Natural killer cell (primary cell): ENCODE measurements at regions not wholly inside any gene's neighbourhood (a gene's known extent, or its start where the extent isn't known, plus 50 kb on each side); places are given as distances from the start of the nearest gene placed in this dataset.

ENCODE experiments used
- ATAC-seq, 3 donors: fragments of 150-1000 bp in 2 of 3; fragments of 200-7000 bp in 1 of 3; cut with Tn5 transposase; 1 replicate in 1 of 3; 2 replicates in 2 of 3; pipeline ENCODE4 v1.10.0; 2021; ENCODE audit warnings: mild to moderate bottlenecking in 2 of 3, moderate library complexity in 2 of 3
- DNase-seq, 2 donors: peaks; one replicate each; pipeline versions ENCODE4 v3.0.0 to v3.0.0-alpha.2; 2013 to 2021; ENCODE audit warnings: mixed read lengths in 1 of 2
- H3K27ac ChIP-seq: one replicate; pipeline ENCODE4 v1.5.1; 2013; ENCODE audit warnings: mild to moderate bottlenecking, low read length
- H3K27me3 ChIP-seq: one replicate; pipeline ENCODE4 v1.6.1; 2013; ENCODE audit warnings: low read length; ENCODE audit not compliant: control insufficient read depth, insufficient read depth
- H3K36me3 ChIP-seq: one replicate; pipeline ENCODE4 v1.6.1; 2013; ENCODE audit warnings: low read length; ENCODE audit not compliant: control insufficient read depth, insufficient read depth
- H3K4me1 ChIP-seq: one replicate; pipeline ENCODE4 v1.6.1; 2013; ENCODE audit warnings: low read length; ENCODE audit not compliant: control insufficient read depth, insufficient read depth
- H3K4me3 ChIP-seq: one replicate; pipeline ENCODE4 v1.5.1; 2013; ENCODE audit warnings: low read length
- H3K9me3 ChIP-seq: one replicate; pipeline ENCODE4 v1.6.1; 2013; ENCODE audit warnings: low read length; ENCODE audit not compliant: control insufficient read depth, insufficient read depth
- H3K27ac Mint-ChIP-seq, 2 donors: one replicate each; pipeline ENCODE4 v1.8.0; 2022; ENCODE audit warnings: mild to moderate bottlenecking in 2 of 2, mixed read lengths in 2 of 2, moderate library complexity in 1 of 2
- H3K27me3 Mint-ChIP-seq, 2 donors: one replicate each; pipeline ENCODE4 v1.8.0; 2022; ENCODE audit warnings: low read depth in 2 of 2, mixed read lengths in 2 of 2
- H3K36me3 Mint-ChIP-seq: one replicate; pipeline ENCODE4 v1.8.0; 2022; ENCODE audit warnings: mixed read lengths
- H3K4me1 Mint-ChIP-seq, 2 donors: one replicate each; pipeline ENCODE4 v1.8.0; 2022; ENCODE audit warnings: mixed read lengths in 2 of 2
- H3K4me3 Mint-ChIP-seq: one replicate; pipeline ENCODE4 v1.8.0; 2022; ENCODE audit warnings: mild to moderate bottlenecking, moderate library complexity, mixed read lengths
- H3K9me3 Mint-ChIP-seq, 2 donors: one replicate each; pipeline ENCODE4 v1.8.0; 2022; ENCODE audit warnings: mixed read lengths in 2 of 2
- WGBS: methylation state at CpG from one replicate; pipeline ENCODE4 v1.1.7; 2013; ENCODE audit warnings: missing lambda C conversion rate; ENCODE audit not compliant: insufficient coverage; 5-methylcytosine and 5-hydroxymethylcytosine counted together
- intact Hi-C: fragments of 100-400 bp; cut with micrococcal nuclease; formaldehyde crosslinking; loops from one replicate; pipeline ENCODE4 v1.14.2; 2022
- TF ChIP-seq, protein P1 (sequence below): fragments of 200-600 bp; IDR thresholded peaks from one replicate; pipeline ENCODE4 v1.8.0; 2022; ENCODE audit warnings: antibody characterized with exemption

DNA sequence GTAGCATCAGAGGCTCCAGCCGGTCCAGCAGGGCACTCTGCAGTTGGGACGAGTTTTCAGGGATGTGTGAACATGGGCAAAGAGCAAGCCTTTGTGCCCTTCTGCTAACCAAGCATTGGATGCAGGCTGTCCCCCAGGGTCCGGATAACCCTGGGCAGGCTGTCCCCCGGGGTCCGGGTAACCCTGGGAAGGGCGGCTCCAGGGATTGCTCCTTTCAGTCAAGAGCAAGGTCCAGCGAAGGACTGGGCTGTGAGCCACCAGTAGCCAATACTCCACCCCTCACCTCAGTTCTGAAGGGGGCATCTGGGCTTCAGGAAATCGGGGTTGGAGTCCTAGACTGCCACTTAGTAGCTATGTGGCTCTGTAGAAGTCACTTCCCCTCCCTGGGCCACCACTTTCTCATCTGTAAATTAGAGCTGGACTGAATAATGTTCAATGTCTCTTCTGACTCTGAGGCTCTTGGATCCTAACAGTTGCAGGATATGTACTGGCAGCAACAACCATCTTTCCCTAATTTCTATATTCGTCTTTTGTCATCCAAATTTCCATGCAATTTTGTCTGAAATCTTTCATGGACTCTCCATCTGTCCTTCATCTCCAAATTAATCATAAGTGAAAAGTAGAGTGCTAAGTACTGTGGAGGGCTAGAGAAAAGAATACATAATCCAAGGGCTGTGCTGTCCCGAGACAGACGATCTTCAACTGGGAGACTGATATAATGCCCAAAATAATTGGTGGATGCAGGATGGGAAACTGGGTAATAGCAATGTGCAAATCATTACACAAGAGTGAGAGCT, 137.4 kb upstream of the NTF3 start:
- Mint-ChIP-seq H3K4me1 (no peaks in the 10 kb centered on the region), H3K27me3 (peaks cover 5 to 7% of the 10 kb centered on the region in 2 donors), H3K4me3 (no peak overlapping the region), H3K36me3 (no peaks in the 10 kb centered on the region), H3K27ac (no peak overlapping the region), H3K9me3 (no peaks in the 10 kb centered on the region)
- no peak overlapping the region for H3K27ac ChIP-seq
- TF ChIP-seq, protein P1, sequence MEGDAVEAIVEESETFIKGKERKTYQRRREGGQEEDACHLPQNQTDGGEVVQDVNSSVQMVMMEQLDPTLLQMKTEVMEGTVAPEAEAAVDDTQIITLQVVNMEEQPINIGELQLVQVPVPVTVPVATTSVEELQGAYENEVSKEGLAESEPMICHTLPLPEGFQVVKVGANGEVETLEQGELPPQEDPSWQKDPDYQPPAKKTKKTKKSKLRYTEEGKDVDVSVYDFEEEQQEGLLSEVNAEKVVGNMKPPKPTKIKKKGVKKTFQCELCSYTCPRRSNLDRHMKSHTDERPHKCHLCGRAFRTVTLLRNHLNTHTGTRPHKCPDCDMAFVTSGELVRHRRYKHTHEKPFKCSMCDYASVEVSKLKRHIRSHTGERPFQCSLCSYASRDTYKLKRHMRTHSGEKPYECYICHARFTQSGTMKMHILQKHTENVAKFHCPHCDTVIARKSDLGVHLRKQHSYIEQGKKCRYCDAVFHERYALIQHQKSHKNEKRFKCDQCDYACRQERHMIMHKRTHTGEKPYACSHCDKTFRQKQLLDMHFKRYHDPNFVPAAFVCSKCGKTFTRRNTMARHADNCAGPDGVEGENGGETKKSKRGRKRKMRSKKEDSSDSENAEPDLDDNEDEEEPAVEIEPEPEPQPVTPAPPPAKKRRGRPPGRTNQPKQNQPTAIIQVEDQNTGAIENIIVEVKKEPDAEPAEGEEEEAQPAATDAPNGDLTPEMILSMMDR = no peak
- WGBS = 86% methylated on average over 11 of the region's 11 CpGs
- no peak for DNase-seq
- no peaks in the 10 kb centered on the region for H3K9me3 ChIP-seq
- H3K27me3 ChIP-seq = no peaks in the 10 kb centered on the region
- no peak overlapping the region for H3K4me3 ChIP-seq
- H3K4me1 ChIP-seq = no peaks in the 10 kb centered on the region
- intact Hi-C loops = no loop called here
- no peak for ATAC-seq
- H3K36me3 ChIP-seq = no peaks in the 10 kb centered on the region

DNA sequence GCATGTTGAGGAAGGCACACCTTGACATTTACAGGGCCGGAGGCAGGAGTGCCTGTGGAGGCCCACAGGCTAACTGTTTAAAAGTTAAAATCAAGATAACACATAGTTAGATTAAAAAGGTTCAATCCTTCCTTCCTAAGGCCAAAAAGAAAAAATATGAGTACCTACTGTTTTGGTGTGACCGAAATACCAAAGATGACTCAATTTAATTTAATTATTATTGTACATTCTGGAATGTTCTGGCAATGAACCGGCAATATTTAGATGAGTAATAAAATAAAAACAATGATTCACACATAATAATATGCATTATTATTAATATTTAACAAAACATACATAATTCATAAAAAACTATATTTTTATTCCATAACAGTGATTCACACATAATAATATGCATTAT, 136.8 kb upstream of the NTF3 start:
- no peak for DNase-seq
- WGBS = no CpG with 5 or more reads among the region's 3 CpGs
- TF ChIP-seq, protein P1 = no peak
- no peaks in the 10 kb centered on the region for H3K4me1 ChIP-seq
- intact Hi-C loops = no loop called here
- Mint-ChIP-seq H3K4me1 (no peaks in the 10 kb centered on the region), H3K9me3 (no peaks in the 10 kb centered on the region), H3K27me3 (peaks cover 5 to 7% of the 10 kb centered on the region in 2 donors), H3K36me3 (no peaks in the 10 kb centered on the region), H3K4me3 (no peak overlapping the region), H3K27ac (no peak overlapping the region)
- ATAC-seq = no peak
- H3K27ac ChIP-seq = no peak overlapping the region
- no peaks in the 10 kb centered on the region for H3K9me3 ChIP-seq
- H3K4me3 ChIP-seq = no peak overlapping the region
- no peaks in the 10 kb centered on the region for H3K36me3 ChIP-seq
- no peaks in the 10 kb centered on the region for H3K27me3 ChIP-seq

DNA sequence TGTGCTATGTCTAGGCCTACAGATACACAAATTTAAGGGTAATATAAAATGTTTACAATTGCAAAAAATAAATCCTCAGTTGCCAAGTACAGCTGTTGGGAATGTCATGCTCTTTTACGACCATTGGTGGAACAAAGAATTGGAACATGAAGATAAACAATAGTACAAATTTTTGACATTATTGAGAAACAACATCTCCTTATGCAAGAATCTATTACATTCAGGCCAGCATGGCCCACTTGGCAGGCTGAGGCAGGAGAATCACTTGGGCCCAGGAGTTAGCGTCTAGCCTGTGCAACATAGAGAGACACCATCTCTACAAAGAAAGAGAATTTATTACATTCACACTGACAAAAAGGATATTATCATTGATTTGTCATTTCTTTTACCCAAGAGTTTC, 135.9 kb upstream of the NTF3 start:
- H3K36me3 ChIP-seq = no peaks in the 10 kb centered on the region
- Mint-ChIP-seq H3K4me1 (no peaks in the 10 kb centered on the region), H3K27ac (no peak overlapping the region), H3K4me3 (no peak overlapping the region), H3K36me3 (no peaks in the 10 kb centered on the region), H3K9me3 (no peaks in the 10 kb centered on the region), H3K27me3 (peaks cover 5 to 7% of the 10 kb centered on the region in 2 donors)
- H3K4me3 ChIP-seq = no peak overlapping the region
- no peaks in the 10 kb centered on the region for H3K27me3 ChIP-seq
- WGBS = 78% methylated on average over 1 of the region's 2 CpGs
- H3K9me3 ChIP-seq = no peaks in the 10 kb centered on the region
- H3K27ac ChIP-seq = no peak overlapping the region
- no peak for ATAC-seq
- intact Hi-C loops = no loop called here
- TF ChIP-seq, protein P1 = no peak
- no peaks in the 10 kb centered on the region for H3K4me1 ChIP-seq
- no peak for DNase-seq

DNA sequence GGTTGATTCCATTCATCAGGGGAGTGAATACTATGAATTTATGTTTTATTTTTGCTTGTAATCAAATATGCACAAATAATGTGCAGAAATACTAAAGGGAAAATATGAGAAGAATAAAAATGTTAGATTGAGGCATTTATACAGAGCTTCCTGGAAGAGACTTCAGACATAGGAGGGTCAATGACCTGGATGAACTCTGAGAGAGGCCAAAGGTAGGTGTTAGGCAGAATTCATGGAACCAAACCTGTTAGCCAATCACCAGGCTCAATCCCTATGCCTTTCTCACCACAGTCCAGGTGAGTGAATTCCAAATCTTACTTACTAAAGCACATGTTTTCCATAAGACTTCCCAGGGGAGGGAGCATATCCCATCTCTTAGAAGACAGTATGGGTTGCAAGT, 130.4 kb upstream of the NTF3 start:
- Mint-ChIP-seq H3K9me3 (no peaks in the 10 kb centered on the region), H3K36me3 (no peaks in the 10 kb centered on the region), H3K27me3 (peaks cover 11 to 23% of the 10 kb centered on the region in 2 donors), H3K4me1 (no peaks in the 10 kb centered on the region), H3K4me3 (no peak overlapping the region), H3K27ac (no peak overlapping the region)
- DNase-seq (no peak), ATAC-seq (no peak)
- no peak overlapping the region for H3K27ac ChIP-seq
- H3K27me3 ChIP-seq = no peaks in the 10 kb centered on the region
- H3K4me1 ChIP-seq = no peaks in the 10 kb centered on the region
- TF ChIP-seq, protein P1 = no peak
- no peak overlapping the region for H3K4me3 ChIP-seq
- H3K36me3 ChIP-seq = no peaks in the 10 kb centered on the region
- H3K9me3 ChIP-seq = no peaks in the 10 kb centered on the region
- intact Hi-C loops = no loop called here
